HepG2 (cell line): ENCODE measurements at regions not wholly inside any gene's neighbourhood (a gene's known extent, or its start where the extent isn't known, plus 50 kb on each side); places are given as distances from the start of the nearest gene placed in this dataset.
A peak's percentile ranks its signal among the peaks of the same experiment; 100 is the strongest.

ENCODE experiments used
- ADNP ChIP-seq: sonication (generic); formaldehyde crosslinking; IDR thresholded peaks from 2 replicates; pipeline ENCODE4 v1.4.0; 2020; ENCODE audit warnings: missing genetic modification reagents
- ARNT ChIP-seq: fragments of 450-650 bp; IDR thresholded peaks from 2 replicates; pipeline ENCODE4 v1.6.1; 2017
- ARNT2 ChIP-seq: sonication (generic); formaldehyde crosslinking; IDR thresholded peaks from 2 replicates; pipeline ENCODE4 v1.8.0; 2022; ENCODE audit warnings: mild to moderate bottlenecking, low read depth, missing genetic modification reagents, moderate library complexity
- FOXK2 ChIP-seq: fragments of 450-650 bp; IDR thresholded peaks from 2 replicates; pipeline ENCODE4 v1.6.1; 2016
- MIXL1 ChIP-seq: IDR thresholded peaks from 2 replicates; pipeline ENCODE4 v1.6.1; 2016
- NFE2L2 ChIP-seq: fragments of 150-350 bp; IDR thresholded peaks from 2 replicates; pipeline ENCODE4 v1.6.1; 2014; ENCODE audit warnings: low read length
- NKX3-1 ChIP-seq: sonication (generic); formaldehyde crosslinking; IDR thresholded peaks from 2 replicates; pipeline ENCODE4 v1.5.0; 2020; ENCODE audit warnings: missing genetic modification reagents
- RXRB ChIP-seq: IDR thresholded peaks from 2 replicates; pipeline ENCODE4 v1.6.1; 2016; ENCODE audit warnings: borderline replicate concordance, missing genetic modification reagents, missing compliant biosample characterization
- SRSF9 ChIP-seq: fragments of 200-400 bp; formaldehyde crosslinking; IDR thresholded peaks from 2 replicates; pipeline ENCODE4 v1.6.1; 2018; ENCODE audit warnings: borderline replicate concordance, mild to moderate bottlenecking, low read depth, low read length; ENCODE audit not compliant: insufficient read depth, poor library complexity, severe bottlenecking
- TBP ChIP-seq: sonication (generic); formaldehyde crosslinking; IDR thresholded peaks from 2 replicates; pipeline ENCODE4 v1.5.0; 2020; ENCODE audit warnings: missing genetic modification reagents
- TMF1 ChIP-seq: sonication (generic); formaldehyde crosslinking; IDR thresholded peaks from 2 replicates; pipeline ENCODE4 v1.8.1; 2022; ENCODE audit warnings: low read depth, missing genetic modification reagents
- ZBTB7A ChIP-seq: sonication (generic); formaldehyde crosslinking; IDR thresholded peaks from 2 replicates; pipeline ENCODE4 v1.8.0; 2022; ENCODE audit warnings: mild to moderate bottlenecking, missing genetic modification reagents
- ZEB1 ChIP-seq: IDR thresholded peaks from 2 replicates; pipeline ENCODE4 v1.6.1; 2012; ENCODE audit warnings: mild to moderate bottlenecking, low read depth, inconsistent platforms; ENCODE audit not compliant: insufficient replicate concordance
- ZFAT ChIP-seq: sonication (generic); formaldehyde crosslinking; conservative IDR thresholded peaks from 2 replicates; pipeline ENCODE4 v1.8.1; 2023; ENCODE audit warnings: missing genetic modification reagents, inconsistent platforms
- ZNF10 ChIP-seq: sonication (generic); formaldehyde crosslinking; IDR thresholded peaks from 2 replicates; pipeline ENCODE4 v1.4.0; 2020; ENCODE audit warnings: mild to moderate bottlenecking, low read depth, missing genetic modification reagents, borderline replicate concordance
- ZNF101 ChIP-seq: sonication (generic); formaldehyde crosslinking; IDR thresholded peaks from 2 replicates; pipeline ENCODE4 v1.4.0; 2020; ENCODE audit warnings: mild to moderate bottlenecking, low read depth, missing genetic modification reagents, borderline replicate concordance
- ZNF337 ChIP-seq: sonication (generic); formaldehyde crosslinking; IDR thresholded peaks from 2 replicates; pipeline ENCODE4 v1.5.1; 2020; ENCODE audit warnings: missing genetic modification reagents, low read depth, mild to moderate bottlenecking, borderline replicate concordance
- ZNF446 ChIP-seq: sonication (generic); formaldehyde crosslinking; IDR thresholded peaks from 2 replicates; pipeline ENCODE4 v1.5.0; 2020; ENCODE audit warnings: mild to moderate bottlenecking, missing genetic modification reagents
- ZNF670 ChIP-seq: sonication (generic); formaldehyde crosslinking; IDR thresholded peaks from 2 replicates; pipeline ENCODE4 v1.8.0; 2022; ENCODE audit warnings: mild to moderate bottlenecking, missing genetic modification reagents, borderline replicate concordance
- ZNF746 ChIP-seq: sonication (generic); formaldehyde crosslinking; IDR thresholded peaks from 2 replicates; pipeline ENCODE4 v1.8.0; 2022; ENCODE audit warnings: mild to moderate bottlenecking, missing genetic modification reagents
- ZNF761 ChIP-seq: sonication (generic); formaldehyde crosslinking; conservative IDR thresholded peaks from 2 replicates; pipeline ENCODE4 v1.4.0; 2020; ENCODE audit warnings: mild to moderate bottlenecking, missing genetic modification reagents
- TF ChIP-seq, protein P1 (sequence below): sonication (generic); formaldehyde crosslinking; IDR thresholded peaks from 2 replicates; pipeline ENCODE4 v1.9.0; 2022; ENCODE audit warnings: low read depth, missing genetic modification reagents
- TF ChIP-seq, protein P2 (sequence below): IDR thresholded peaks from 2 replicates; pipeline ENCODE4 v1.6.1; 2016; ENCODE audit warnings: missing genetic modification reagents, missing compliant biosample characterization
- TF ChIP-seq, protein P3 (sequence below): IDR thresholded peaks from 2 replicates; pipeline ENCODE4 v1.6.1; 2018; ENCODE audit warnings: missing genetic modification reagents
- TF ChIP-seq, protein P4 (sequence below): sonication (generic); formaldehyde crosslinking; IDR thresholded peaks from 2 replicates; pipeline ENCODE4 v1.4.0; 2020; ENCODE audit warnings: mild to moderate bottlenecking, missing genetic modification reagents
- TF ChIP-seq, protein P5 (sequence below): sonication (generic); formaldehyde crosslinking; IDR thresholded peaks from 2 replicates; pipeline ENCODE4 v1.5.0; 2020; ENCODE audit warnings: missing genetic modification reagents, mild to moderate bottlenecking, borderline replicate concordance
- TF ChIP-seq, protein P6 (sequence below): sonication (generic); formaldehyde crosslinking; IDR thresholded peaks from 2 replicates; pipeline ENCODE4 v1.4.0; 2020; ENCODE audit warnings: mild to moderate bottlenecking, missing genetic modification reagents

DNA sequence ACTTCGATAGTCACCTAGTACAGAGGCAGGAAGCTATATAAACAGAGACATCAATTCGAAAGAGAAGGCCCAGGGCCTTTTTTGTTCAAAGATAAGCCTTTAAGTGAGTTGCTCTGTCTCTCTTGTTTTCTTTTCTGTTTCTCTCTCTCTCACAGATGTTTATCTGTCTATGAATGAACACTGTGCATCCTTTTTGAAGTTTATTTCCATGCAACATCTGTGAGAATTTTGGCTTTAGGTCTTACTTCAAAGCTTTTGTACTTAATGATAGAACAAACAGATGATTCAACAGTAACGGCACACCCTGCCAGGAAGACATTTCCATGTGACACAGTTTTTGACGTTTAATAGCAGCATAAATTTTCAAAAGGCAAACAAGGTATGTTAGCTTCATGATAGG lies 1413.1 kb upstream of the CDH6 start (continued):
- TF ChIP-seq, protein P1, sequence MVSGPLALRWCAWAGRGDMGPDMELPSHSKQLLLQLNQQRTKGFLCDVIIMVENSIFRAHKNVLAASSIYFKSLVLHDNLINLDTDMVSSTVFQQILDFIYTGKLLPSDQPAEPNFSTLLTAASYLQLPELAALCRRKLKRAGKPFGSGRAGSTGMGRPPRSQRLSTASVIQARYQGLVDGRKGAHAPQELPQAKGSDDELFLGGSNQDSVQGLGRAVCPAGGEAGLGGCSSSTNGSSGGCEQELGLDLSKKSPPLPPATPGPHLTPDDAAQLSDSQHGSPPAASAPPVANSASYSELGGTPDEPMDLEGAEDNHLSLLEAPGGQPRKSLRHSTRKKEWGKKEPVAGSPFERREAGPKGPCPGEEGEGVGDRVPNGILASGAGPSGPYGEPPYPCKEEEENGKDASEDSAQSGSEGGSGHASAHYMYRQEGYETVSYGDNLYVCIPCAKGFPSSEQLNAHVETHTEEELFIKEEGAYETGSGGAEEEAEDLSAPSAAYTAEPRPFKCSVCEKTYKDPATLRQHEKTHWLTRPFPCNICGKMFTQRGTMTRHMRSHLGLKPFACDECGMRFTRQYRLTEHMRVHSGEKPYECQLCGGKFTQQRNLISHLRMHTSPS (CRISPR knock-in tag): no peak
- TF ChIP-seq, protein P2, sequence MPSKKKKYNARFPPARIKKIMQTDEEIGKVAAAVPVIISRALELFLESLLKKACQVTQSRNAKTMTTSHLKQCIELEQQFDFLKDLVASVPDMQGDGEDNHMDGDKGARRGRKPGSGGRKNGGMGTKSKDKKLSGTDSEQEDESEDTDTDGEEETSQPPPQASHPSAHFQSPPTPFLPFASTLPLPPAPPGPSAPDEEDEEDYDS (CRISPR knock-in tag): no peak
- no peak for TF ChIP-seq ADNP (CRISPR knock-in tag)
- no peak for TF ChIP-seq TBP
- TF ChIP-seq ZNF446: no peak
- no peak for TF ChIP-seq ZNF101 (CRISPR knock-in tag)
- no peak for TF ChIP-seq ARNT
- TF ChIP-seq FOXK2: peak; percentile 51; the same call in 1 of the 2 replicates
- no peak for TF ChIP-seq ZNF337 (CRISPR knock-in tag)
- TF ChIP-seq ZFAT (CRISPR knock-in tag): no peak
- TF ChIP-seq ARNT2 (CRISPR knock-in tag): no peak
- TF ChIP-seq, protein P3, sequence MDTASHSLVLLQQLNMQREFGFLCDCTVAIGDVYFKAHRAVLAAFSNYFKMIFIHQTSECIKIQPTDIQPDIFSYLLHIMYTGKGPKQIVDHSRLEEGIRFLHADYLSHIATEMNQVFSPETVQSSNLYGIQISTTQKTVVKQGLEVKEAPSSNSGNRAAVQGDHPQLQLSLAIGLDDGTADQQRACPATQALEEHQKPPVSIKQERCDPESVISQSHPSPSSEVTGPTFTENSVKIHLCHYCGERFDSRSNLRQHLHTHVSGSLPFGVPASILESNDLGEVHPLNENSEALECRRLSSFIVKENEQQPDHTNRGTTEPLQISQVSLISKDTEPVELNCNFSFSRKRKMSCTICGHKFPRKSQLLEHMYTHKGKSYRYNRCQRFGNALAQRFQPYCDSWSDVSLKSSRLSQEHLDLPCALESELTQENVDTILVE: peak; percentile 35; the same call in 1 of the 2 replicates
- no peak for TF ChIP-seq ZEB1
- no peak for TF ChIP-seq MIXL1 (CRISPR knock-in tag)
- TF ChIP-seq SRSF9: no peak
- TF ChIP-seq, protein P4, sequence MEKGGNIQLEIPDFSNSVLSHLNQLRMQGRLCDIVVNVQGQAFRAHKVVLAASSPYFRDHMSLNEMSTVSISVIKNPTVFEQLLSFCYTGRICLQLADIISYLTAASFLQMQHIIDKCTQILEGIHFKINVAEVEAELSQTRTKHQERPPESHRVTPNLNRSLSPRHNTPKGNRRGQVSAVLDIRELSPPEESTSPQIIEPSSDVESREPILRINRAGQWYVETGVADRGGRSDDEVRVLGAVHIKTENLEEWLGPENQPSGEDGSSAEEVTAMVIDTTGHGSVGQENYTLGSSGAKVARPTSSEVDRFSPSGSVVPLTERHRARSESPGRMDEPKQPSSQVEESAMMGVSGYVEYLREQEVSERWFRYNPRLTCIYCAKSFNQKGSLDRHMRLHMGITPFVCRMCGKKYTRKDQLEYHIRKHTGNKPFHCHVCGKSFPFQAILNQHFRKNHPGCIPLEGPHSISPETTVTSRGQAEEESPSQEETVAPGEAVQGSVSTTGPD (CRISPR knock-in tag): no peak
- no peak for TF ChIP-seq TMF1 (CRISPR knock-in tag)
- no peak for TF ChIP-seq NFE2L2
- no peak for TF ChIP-seq ZNF10
- TF ChIP-seq ZNF761 (CRISPR knock-in tag): no peak
- TF ChIP-seq RXRB (CRISPR knock-in tag): no peak; the same call in 1 of the 2 replicates
- TF ChIP-seq, protein P5, sequence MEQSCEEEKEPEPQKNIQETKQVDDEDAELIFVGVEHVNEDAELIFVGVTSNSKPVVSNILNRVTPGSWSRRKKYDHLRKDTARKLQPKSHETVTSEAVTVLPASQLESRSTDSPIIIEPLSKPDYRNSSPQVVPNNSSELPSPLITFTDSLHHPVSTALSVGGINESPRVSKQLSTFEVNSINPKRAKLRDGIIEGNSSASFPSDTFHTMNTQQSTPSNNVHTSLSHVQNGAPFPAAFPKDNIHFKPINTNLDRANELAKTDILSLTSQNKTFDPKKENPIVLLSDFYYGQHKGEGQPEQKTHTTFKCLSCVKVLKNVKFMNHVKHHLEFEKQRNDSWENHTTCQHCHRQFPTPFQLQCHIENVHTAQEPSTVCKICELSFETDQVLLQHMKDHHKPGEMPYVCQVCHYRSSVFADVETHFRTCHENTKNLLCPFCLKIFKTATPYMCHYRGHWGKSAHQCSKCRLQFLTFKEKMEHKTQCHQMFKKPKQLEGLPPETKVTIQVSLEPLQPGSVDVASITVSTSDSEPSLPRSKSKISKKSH: no peak
- TF ChIP-seq, protein P6, sequence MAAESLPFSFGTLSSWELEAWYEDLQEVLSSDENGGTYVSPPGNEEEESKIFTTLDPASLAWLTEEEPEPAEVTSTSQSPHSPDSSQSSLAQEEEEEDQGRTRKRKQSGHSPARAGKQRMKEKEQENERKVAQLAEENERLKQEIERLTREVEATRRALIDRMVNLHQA (CRISPR knock-in tag): no peak
- no peak for TF ChIP-seq ZBTB7A (CRISPR knock-in tag)
- TF ChIP-seq ZNF670: no peak
- no peak for TF ChIP-seq NKX3-1 (CRISPR knock-in tag)
- no peak for TF ChIP-seq ZNF746 (CRISPR knock-in tag)
